HG02884 (cell line): ENCODE measurements at regions not wholly inside any gene's neighbourhood (a gene's known extent, or its start where the extent isn't known, plus 50 kb on each side); places are given as distances from the start of the nearest gene placed in this dataset.

ENCODE experiments used
- ATAC-seq: cut with Tn5 transposase; IDR thresholded peaks from one replicate; pipeline ENCODE4 v1.9.1; 2021; ENCODE audit warnings: mild to moderate bottlenecking, moderate library complexity; ENCODE audit not compliant: unreplicated experiment

GRCh38 chr17:33809748-33810147, 445.3 kb upstream of the CCL2 start:
- no peak for ATAC-seq

GRCh38 chr17:33811004-33811760, 443.9 kb upstream of the CCL2 start:
- no peak for ATAC-seq

DNA sequence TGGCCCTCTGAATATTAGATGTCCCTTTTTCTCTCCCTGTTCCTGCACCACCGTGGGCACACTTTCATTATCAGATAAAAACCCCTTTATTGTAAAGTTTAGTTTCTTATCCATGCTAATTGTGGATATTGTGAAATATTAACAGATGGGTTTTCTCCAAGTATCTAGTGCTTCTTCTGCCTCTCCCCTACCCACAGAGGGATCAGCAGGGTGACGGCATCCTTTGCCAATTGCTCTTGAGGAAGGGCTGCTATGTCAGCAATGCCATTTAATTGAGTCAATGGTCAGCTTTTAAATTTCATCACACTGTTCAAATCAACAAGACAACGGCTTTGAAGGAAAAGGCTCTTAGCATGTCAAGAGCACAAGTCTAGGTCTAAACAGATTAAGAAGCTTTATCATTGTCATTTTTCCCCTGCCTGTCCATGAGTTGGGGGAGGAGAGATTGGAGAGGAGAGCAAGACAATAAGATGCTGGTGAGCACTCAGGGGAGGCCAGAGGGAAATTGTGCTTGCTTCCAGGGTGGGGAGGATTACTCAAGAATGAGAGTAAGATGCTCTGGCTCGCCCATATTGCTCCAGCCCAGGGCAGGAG, 443.0 kb upstream of the CCL2 start:
- no peak for ATAC-seq

DNA sequence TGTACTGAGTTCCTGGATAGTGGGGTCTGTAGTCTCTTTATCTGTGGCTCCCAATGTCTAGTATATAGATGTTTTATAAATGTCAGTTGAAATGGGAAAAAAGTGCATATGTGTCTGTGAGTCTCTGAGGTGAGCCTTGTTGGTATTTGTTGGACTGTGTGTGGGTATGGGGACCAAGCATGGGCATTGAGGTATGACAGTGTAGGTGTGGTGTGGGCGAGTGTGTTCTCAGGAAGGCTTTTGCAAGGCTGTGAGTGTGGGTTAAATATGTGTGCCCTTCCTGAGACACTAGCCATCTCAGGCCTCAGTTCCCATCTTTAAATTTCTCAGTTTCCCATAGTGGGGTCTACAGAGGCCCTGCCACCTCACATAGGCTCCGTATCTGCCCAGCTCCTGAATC, 440.2 kb upstream of the CCL2 start:
- no peak for ATAC-seq

- ATAC-seq = no peak
Measured at GRCh38 chr17:33816036-33816435, 439.0 kb upstream of the CCL2 start.

DNA sequence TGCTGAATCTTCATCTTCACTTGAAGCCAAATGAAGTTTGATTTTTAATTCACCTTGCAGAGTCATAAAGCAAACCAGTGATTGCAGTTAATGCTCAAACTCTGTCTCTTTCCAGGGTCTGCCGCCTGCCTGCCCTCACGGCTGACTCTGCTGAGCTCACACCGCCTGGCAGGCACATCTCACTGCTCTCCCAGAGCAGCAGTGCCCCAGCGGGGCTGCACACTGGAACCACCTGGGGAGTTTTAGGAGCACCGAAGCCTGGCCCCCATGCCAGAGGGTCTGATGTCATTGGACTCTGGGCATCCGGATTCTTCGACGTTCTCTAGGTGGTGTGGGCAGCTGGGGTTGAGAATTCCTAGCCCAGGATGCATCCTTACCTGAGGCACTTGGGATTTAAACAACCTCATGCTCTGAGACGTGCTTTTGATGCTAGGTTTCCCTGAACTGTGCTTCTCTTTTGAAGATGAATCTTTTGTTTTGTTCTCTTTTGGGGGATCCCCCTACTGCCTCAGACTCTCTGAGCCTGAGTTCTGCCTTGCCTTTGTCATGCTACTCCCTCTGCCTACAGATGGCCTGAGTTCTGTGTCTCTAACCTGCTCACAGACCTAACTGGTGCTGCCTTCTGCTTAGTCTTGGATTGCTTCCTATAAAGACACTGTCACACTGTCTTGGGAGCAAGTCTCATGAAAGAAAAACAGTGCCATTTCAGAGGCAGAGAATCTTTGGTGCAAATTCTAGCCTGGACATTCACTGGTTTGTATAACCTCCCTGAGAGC, 438.1 kb upstream of the CCL2 start:
- no peak for ATAC-seq

DNA sequence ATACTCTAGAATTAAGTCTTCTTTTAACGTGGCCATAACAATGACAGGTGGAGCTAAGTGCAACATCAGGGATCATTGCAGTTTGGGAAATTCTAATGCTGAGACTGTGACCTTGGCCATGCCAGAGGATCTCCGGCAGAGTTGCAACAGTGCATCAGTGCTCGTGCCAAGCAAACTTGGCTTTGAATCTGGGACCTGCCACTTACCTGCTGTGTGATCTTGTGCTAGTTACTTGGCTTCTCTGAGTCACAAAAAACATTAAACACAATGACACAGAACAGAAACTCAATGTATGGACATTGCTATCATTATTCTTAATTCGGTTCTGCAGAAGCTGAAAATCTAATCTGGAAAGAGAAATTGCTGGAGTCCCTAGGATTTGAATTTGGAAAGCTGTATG, 435.5 kb upstream of the CCL2 start:
- no peak for ATAC-seq

GRCh38 chr17:33832262-33832661, 422.8 kb upstream of the CCL2 start:
- no peak for ATAC-seq

GRCh38 chr17:33837281-33837680, 417.8 kb upstream of the CCL2 start:
- ATAC-seq = no peak

DNA sequence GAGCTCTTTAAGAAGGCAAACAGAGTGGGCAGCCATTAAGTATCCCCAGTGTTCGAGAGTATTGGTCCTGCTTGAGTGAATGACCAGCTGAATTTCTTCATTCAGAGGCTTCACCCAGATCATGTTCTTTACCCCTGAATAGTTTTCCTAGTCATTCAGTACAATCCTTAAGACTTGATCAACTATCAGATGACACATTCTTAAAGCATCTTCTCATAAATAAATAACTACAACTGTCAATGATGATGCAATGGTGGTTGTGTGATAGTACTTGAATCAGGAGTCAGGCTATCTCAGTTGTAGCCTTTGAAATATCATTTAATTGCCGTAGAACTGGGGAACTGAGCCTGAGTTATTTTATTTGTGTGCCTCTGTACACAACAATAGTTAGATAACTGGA, 416.8 kb upstream of the CCL2 start:
- ATAC-seq = no peak

- no peak for ATAC-seq
Measured at GRCh38 chr17:33847900-33848299, 407.2 kb upstream of the CCL2 start.

GRCh38 chr17:33848433-33848832, 406.7 kb upstream of the CCL2 start:
- ATAC-seq = no peak

DNA sequence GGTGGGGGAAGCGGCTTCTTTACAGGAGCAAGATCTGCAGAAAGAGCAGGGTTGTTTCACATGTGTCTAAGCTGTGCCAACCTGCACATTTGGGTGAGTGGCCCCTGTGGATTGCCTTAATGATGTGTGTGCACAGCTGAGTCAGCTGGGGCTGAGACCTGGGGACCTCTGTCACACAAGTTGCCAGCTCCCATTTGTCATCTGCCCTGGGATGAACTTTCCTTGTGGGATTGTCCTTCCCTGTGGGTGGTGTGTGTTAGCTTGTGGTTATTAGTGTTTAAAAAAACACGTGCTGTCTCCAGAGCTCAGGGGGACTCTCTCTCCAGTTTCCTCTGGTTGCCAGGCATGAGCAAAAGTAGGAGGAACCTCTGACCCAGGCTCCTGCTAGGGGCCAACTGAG, 400.5 kb upstream of the CCL2 start:
- ATAC-seq = no peak

GRCh38 chr17:33858121-33858520, 397.0 kb upstream of the CCL2 start:
- ATAC-seq = no peak

- no peak for ATAC-seq
Measured at GRCh38 chr17:33858682-33859081, 396.4 kb upstream of the CCL2 start.

GRCh38 chr17:33862772-33863602, 392.1 kb upstream of the CCL2 start:
- ATAC-seq = no peak

GRCh38 chr17:33864758-33865229, 390.3 kb upstream of the CCL2 start:
- ATAC-seq = no peak

- no peak for ATAC-seq
Measured at GRCh38 chr17:33868899-33869298, 386.2 kb upstream of the CCL2 start.

DNA sequence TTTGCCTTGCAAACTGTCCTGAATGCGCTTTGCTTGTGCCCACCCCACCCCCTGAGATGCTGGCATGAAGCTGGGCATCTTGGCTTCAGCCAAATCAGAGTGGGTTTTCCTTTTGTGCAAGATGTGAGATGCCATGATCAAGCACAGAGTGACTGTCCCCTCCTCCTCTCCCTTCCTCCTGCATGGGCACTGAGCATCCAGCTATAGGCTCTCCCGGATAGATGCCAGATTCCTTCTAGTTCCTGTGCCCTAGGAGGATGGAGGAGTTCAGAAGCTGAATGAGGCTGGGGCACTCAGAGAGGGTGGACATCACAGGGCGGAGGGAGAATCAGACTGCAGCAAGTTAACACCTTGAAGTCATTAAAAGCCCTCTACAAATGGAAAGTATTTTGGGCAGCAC, 384.1 kb upstream of the CCL2 start:
- ATAC-seq = no peak

- ATAC-seq = no peak
Measured at GRCh38 chr17:33871720-33872540, 383.2 kb upstream of the CCL2 start.
